ENCODE measurements at regions not wholly inside any gene's neighbourhood (a gene's known extent, or its start where the extent isn't known, plus 50 kb on each side); places are given as distances from the start of the nearest gene placed in this dataset.

DNA sequence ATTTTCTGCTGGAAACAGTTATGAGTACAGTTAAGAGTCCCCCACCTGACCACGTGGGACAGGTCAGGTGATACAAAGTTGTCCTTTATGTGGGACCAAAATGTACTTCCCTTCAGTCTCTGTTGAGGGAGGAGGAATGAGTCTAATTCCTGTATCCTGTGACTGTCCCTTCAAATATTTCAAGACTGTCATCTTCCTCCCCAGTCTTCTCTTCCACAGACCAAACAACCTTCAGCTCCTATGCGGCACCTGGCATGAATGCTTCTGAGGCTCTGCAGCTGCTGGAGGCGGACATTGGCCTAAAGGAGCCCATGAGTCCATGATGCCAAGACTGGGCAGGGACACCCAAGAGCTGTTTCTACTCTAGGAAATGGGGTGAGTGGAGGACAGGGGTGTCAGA is 72.1 kb upstream of the SIM2 start:
- Mint-ChIP-seq H3K27me3 (ENCODE audit: unreplicated experiment) (no peaks in the 10 kb centered on the region), H3K4me1 (ENCODE audit: low read depth, unreplicated experiment) (no peaks in the 10 kb centered on the region), H3K27ac (ENCODE audit: unreplicated experiment) (no peak overlapping the region), H3K4me3 (ENCODE audit: low read depth, unreplicated experiment) (no peak overlapping the region), H3K9me3 (ENCODE audit: low read depth, unreplicated experiment) (no peaks in the 10 kb centered on the region), H3K36me3 (ENCODE audit: insufficient read depth, unreplicated experiment) (no peaks in the 10 kb centered on the region)
- no peak for DNase-seq
- BruUV-seq (replicated peaks) = no TSS peak
- TF ChIP-seq, protein P1, sequence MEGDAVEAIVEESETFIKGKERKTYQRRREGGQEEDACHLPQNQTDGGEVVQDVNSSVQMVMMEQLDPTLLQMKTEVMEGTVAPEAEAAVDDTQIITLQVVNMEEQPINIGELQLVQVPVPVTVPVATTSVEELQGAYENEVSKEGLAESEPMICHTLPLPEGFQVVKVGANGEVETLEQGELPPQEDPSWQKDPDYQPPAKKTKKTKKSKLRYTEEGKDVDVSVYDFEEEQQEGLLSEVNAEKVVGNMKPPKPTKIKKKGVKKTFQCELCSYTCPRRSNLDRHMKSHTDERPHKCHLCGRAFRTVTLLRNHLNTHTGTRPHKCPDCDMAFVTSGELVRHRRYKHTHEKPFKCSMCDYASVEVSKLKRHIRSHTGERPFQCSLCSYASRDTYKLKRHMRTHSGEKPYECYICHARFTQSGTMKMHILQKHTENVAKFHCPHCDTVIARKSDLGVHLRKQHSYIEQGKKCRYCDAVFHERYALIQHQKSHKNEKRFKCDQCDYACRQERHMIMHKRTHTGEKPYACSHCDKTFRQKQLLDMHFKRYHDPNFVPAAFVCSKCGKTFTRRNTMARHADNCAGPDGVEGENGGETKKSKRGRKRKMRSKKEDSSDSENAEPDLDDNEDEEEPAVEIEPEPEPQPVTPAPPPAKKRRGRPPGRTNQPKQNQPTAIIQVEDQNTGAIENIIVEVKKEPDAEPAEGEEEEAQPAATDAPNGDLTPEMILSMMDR (IDR thresholded peaks at IDR 0.05; ENCODE audit: unreplicated experiment) = no peak
- CTCF ChIA-PET = no interaction called here
- intact Hi-C loops (cut with micrococcal nuclease; ENCODE audit: unreplicated experiment) = no loop called here

DNA sequence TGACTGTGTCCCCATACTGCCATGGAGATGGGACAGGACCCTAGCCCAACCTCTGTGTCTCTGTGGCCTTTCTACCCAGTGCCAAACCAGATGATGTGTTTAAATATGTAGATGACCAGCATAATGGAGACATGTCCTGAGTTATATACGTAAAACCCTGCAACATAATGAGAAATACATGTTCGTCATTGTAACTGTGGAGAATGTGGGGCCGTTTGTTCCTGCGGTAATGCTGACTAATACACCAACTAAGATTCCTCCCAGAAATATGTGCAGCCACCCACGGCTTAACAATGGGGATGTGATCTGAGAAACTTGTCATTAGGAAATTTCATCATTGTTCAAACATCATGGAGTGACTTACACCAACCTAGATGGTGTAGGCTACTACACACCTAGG is 71.7 kb upstream of the SIM2 start:
- BruUV-seq (replicated peaks) = no TSS peak
- H3K27me3 Mint-ChIP-seq (ENCODE audit: unreplicated experiment) = no peaks in the 10 kb centered on the region
- TF ChIP-seq, protein P1 (IDR thresholded peaks at IDR 0.05; ENCODE audit: unreplicated experiment) = no peak
- no peaks in the 10 kb centered on the region for H3K4me1 Mint-ChIP-seq (ENCODE audit: low read depth, unreplicated experiment)
- H3K36me3 Mint-ChIP-seq (ENCODE audit: insufficient read depth, unreplicated experiment) = no peaks in the 10 kb centered on the region
- H3K9me3 Mint-ChIP-seq (ENCODE audit: low read depth, unreplicated experiment) = no peaks in the 10 kb centered on the region
- CTCF ChIA-PET = no interaction called here
- H3K27ac Mint-ChIP-seq (ENCODE audit: unreplicated experiment) = no peak overlapping the region
- intact Hi-C loops (cut with micrococcal nuclease; ENCODE audit: unreplicated experiment) = no loop called here
- DNase-seq = no peak
- no peak overlapping the region for H3K4me3 Mint-ChIP-seq (ENCODE audit: low read depth, unreplicated experiment)

DNA sequence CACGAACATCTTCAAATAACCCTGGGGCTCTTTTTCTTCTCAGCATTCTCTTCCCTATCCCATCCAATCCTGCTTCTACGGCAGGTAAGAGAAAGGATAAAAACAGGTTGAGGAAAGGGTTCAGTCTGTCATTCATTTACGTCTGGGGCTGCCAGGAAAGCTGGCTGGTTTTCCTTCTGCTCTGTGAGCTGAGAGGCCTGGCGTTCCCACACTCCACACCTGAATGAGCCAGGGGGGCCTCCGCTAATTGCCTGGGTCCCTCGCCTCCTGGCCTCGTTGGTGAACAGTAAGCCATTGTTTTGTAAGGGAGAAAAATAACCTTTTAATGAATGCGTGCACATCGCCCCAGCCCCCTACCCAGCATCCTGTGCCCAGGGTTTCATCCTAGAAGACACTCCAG is 70.8 kb upstream of the SIM2 start:
- CTCF ChIA-PET = no interaction called here
- no peak for DNase-seq
- no peaks in the 10 kb centered on the region for H3K27me3 Mint-ChIP-seq (ENCODE audit: unreplicated experiment)
- H3K36me3 Mint-ChIP-seq (ENCODE audit: insufficient read depth, unreplicated experiment) = no peaks in the 10 kb centered on the region
- no TSS peak for BruUV-seq (replicated peaks)
- no peaks in the 10 kb centered on the region for H3K9me3 Mint-ChIP-seq (ENCODE audit: low read depth, unreplicated experiment)
- TF ChIP-seq, protein P1 (IDR thresholded peaks at IDR 0.05; ENCODE audit: unreplicated experiment) = no peak
- H3K4me3 Mint-ChIP-seq (ENCODE audit: low read depth, unreplicated experiment) = no peak overlapping the region
- intact Hi-C loops (cut with micrococcal nuclease; ENCODE audit: unreplicated experiment) = no loop called here
- no peaks in the 10 kb centered on the region for H3K4me1 Mint-ChIP-seq (ENCODE audit: low read depth, unreplicated experiment)
- H3K27ac Mint-ChIP-seq (ENCODE audit: unreplicated experiment) = no peak overlapping the region

DNA sequence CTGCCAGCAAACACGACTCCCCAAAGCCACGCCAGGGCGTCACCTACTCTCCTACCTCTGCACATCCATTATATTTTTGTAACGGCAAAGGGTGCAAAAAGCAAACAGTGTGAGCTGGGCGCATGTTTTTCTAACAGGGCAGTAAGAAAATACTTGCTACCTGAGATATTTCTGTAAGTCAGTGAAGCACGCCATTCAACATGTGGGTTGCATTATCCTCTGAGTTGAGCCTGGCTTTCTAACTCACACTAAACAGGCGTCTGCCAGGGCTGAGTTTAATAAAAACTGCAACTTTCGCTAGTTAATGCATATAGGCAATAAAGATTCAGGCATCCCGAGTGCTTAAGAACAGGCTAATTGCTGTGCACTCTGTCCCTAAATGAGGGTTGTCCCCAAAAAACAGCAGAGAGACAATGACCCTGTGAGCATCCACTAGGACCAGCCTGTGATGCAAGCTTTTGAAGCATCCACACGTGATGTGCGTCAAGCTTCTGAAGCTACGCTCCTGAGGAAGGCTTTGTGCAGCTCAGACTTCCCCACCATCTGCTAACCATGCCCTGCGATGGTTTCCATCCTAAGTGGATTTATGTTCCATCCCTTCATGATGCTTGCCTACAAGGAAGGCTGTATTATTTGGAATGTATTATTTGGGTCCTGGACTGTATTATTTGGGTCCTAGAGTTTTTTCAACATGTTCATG is 70.0 kb upstream of the SIM2 start:
- intact Hi-C loops (cut with micrococcal nuclease; ENCODE audit: unreplicated experiment) = no loop called here
- Mint-ChIP-seq H3K27ac (ENCODE audit: unreplicated experiment) (no peak overlapping the region), H3K4me3 (ENCODE audit: low read depth, unreplicated experiment) (no peak overlapping the region), H3K36me3 (ENCODE audit: insufficient read depth, unreplicated experiment) (no peaks in the 10 kb centered on the region), H3K27me3 (ENCODE audit: unreplicated experiment) (no peaks in the 10 kb centered on the region), H3K4me1 (ENCODE audit: low read depth, unreplicated experiment) (no peaks in the 10 kb centered on the region), H3K9me3 (ENCODE audit: low read depth, unreplicated experiment) (no peaks in the 10 kb centered on the region)
- DNase-seq = no peak
- BruUV-seq (replicated peaks) = no TSS peak
- CTCF ChIA-PET = no interaction called here
- TF ChIP-seq, protein P1 (IDR thresholded peaks at IDR 0.05; ENCODE audit: unreplicated experiment) = no peak

All from Calu3 (cell line).